Posterior cingulate gyrus (tissue), 11 donors: ENCODE measurements at regions not wholly inside any gene's neighbourhood (a gene's known extent, or its start where the extent isn't known, plus 50 kb on each side); places are given as distances from the start of the nearest gene placed in this dataset.

ENCODE experiments used
- DNase-seq, 10 donors: peaks; one replicate each; pipeline versions ENCODE4 v3.0.0 to v3.0.0-alpha.2; 2020 to 2021; ENCODE audit warnings: mixed read lengths in 3 of 10
- intact Hi-C: fragments of 100-400 bp; cut with DNase I; formaldehyde crosslinking; loops from one replicate; pipeline ENCODE4 v1.15.1; 2023

GRCh38 chr18:38940863-38941531 lies 1375.4 kb upstream of the CELF4 start:
- no peak for DNase-seq
- intact Hi-C loops = no loop called here

GRCh38 chr18:38940475-38940862 lies 1374.9 kb upstream of the CELF4 start:
- no peak for DNase-seq
- intact Hi-C loops = no loop called here

GRCh38 chr18:38933910-38934510 lies 1368.4 kb upstream of the CELF4 start:
- DNase-seq = no peak
- intact Hi-C loops = no loop called here

- DNase-seq = no peak
- intact Hi-C loops = no loop called here
Observed at GRCh38 chr18:38933322-38933721, 1367.7 kb upstream of the CELF4 start.

GRCh38 chr18:38932752-38933151 lies 1367.2 kb upstream of the CELF4 start:
- DNase-seq = no peak
- intact Hi-C loops = no loop called here

GRCh38 chr18:38931754-38932050 lies 1366.1 kb upstream of the CELF4 start:
- intact Hi-C loops = no loop called here
- DNase-seq = no peak

- no peak for DNase-seq
- intact Hi-C loops = no loop called here
Observed at GRCh38 chr18:38930881-38931753, 1365.5 kb upstream of the CELF4 start.

- intact Hi-C loops = no loop called here
- DNase-seq = no peak
Observed at GRCh38 chr18:38923540-38923939, 1357.9 kb upstream of the CELF4 start.

- intact Hi-C loops = no loop called here
- DNase-seq = no peak
Observed at GRCh38 chr18:38923126-38923525, 1357.5 kb upstream of the CELF4 start.

- DNase-seq = no peak
Observed at GRCh38 chr18:38909972-38910371, 1344.4 kb upstream of the CELF4 start.

GRCh38 chr18:38902796-38903195 lies 1337.2 kb upstream of the CELF4 start:
- intact Hi-C loops = no loop called here
- no peak for DNase-seq

More at GRCh38 chr18:38909972-38910371, 1344.4 kb upstream of the CELF4 start:
- intact Hi-C loops = no loop called here

GRCh38 chr18:38900445-38900844 lies 1334.8 kb upstream of the CELF4 start:
- DNase-seq = no peak
- intact Hi-C loops = no loop called here

- intact Hi-C loops = no loop called here
- DNase-seq = no peak
Observed at GRCh38 chr18:38900031-38900430, 1334.4 kb upstream of the CELF4 start.

GRCh38 chr18:38899252-38899651 lies 1333.7 kb upstream of the CELF4 start:
- no peak for DNase-seq
- intact Hi-C loops = no loop called here

- intact Hi-C loops = no loop called here
- no peak for DNase-seq
Observed at GRCh38 chr18:38898167-38898566, 1332.6 kb upstream of the CELF4 start.

GRCh38 chr18:38895560-38895959 lies 1330.0 kb upstream of the CELF4 start:
- DNase-seq = no peak
- intact Hi-C loops = no loop called here

- DNase-seq = no peak
- intact Hi-C loops = no loop called here
Observed at GRCh38 chr18:38887671-38888020, 1322.0 kb upstream of the CELF4 start.

- intact Hi-C loops = no loop called here
- no peak for DNase-seq
Observed at GRCh38 chr18:38886861-38887670, 1321.5 kb upstream of the CELF4 start.

- no peak for DNase-seq
- intact Hi-C loops = no loop called here
Observed at GRCh38 chr18:38886235-38886634, 1320.6 kb upstream of the CELF4 start.

- no peak for DNase-seq
- intact Hi-C loops = no loop called here
Observed at GRCh38 chr18:38884050-38884449, 1318.5 kb upstream of the CELF4 start.

- intact Hi-C loops = no loop called here
- no peak for DNase-seq
Observed at GRCh38 chr18:38883111-38883510, 1317.5 kb upstream of the CELF4 start.
